ENCODE measurements at regions not wholly inside any gene's neighbourhood (a gene's known extent, or its start where the extent isn't known, plus 50 kb on each side); places are given as distances from the start of the nearest gene placed in this dataset.

DNA sequence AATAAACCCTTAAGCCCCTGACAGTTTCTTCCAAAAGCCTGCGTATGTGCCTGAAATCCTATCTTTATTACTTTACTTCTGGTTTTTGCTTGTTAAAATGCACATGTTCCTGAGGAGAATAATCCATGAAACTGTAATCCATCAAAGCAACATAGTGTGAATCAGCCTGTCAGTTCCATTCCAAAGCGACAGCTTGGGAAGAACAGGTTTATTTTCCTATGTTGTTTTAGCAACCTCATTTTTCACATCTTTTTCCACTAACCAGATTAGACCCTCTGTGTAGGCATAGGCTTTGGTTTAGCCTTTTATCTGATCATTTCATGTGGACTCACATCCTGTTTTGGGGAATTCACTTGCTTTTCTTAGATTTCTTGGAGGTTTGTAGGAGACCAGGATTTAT lies 988.0 kb downstream of the SQOR start:
- Histone ChIP-seq H3K27me3 (replicated peaks in 1 of 4; ENCODE audit: control insufficient read depth in 3 of 4, extremely low read depth in 1 of 4, insufficient read depth in 3 of 4, low read length in 3 of 4) (no peaks in the 10 kb centered on the region), H4K20me1 (replicated peaks in 1 of 2; ENCODE audit: control insufficient read depth in 1 of 2, insufficient read depth in 2 of 2, low read length in 2 of 2) (no peaks in the 10 kb centered on the region), H4K91ac (replicated peaks; ENCODE audit: insufficient read length, low read length) (no peak overlapping the region), H3K14ac (ENCODE audit: insufficient read length) (no peak overlapping the region), H2BK12ac (ENCODE audit: low read depth, low read length) (no peak overlapping the region), H3K27ac (ENCODE audit: low read depth, low read length) (no peak overlapping the region), H2AFZ (ENCODE audit: low read length) (no peak overlapping the region), H2BK5ac (ENCODE audit: low read depth, low read length) (no peak overlapping the region), H3K9me3 (ENCODE audit: insufficient read depth in 2 of 2, low read depth in 1 of 2, low read length in 1 of 2) (peaks cover 17% of the 10 kb centered on the region in 2 experiments), H3K18ac (ENCODE audit: extremely low read depth, low read length) (no peak overlapping the region), H3K4ac (replicated peaks; ENCODE audit: insufficient read length, low read depth, low read length) (no peak overlapping the region), H2AK5ac (ENCODE audit: low read depth, low read length) (no peak overlapping the region), H3K36me3 (ENCODE audit: control insufficient read depth in 2 of 4, insufficient read depth in 4 of 4, low read length in 3 of 4) (no peaks in the 10 kb centered on the region), H3K4me3 (ENCODE audit: extremely low read depth in 1 of 4, insufficient read depth in 2 of 4, low read depth in 3 of 4, low read length in 4 of 4) (no peak overlapping the region), H3K23ac (ENCODE audit: insufficient read length) (no peak overlapping the region), H3K4me1 (replicated peaks in 1 of 4; ENCODE audit: control insufficient read depth in 3 of 4, insufficient read depth in 4 of 4, low read length in 3 of 4) (no peaks in the 10 kb centered on the region), H3K23me2 (ENCODE audit: low read depth, low read length) (no peaks in the 10 kb centered on the region), H2BK15ac (ENCODE audit: low read length) (no peak overlapping the region), H3K9ac (replicated peaks in 1 of 4; ENCODE audit: extremely low read depth in 1 of 4, low read depth in 3 of 4, low read length in 3 of 4) (no peak overlapping the region), H3K56ac (replicated peaks; ENCODE audit: insufficient read length, low read depth, low read length) (no peak overlapping the region), H3K79me1 (ENCODE audit: low read depth, low read length) (no peaks in the 10 kb centered on the region), H3K79me2 (ENCODE audit: control insufficient read depth in 1 of 2, insufficient read depth in 2 of 2, low read length in 2 of 2) (no peaks in the 10 kb centered on the region), H4K5ac (ENCODE audit: insufficient read length, low read depth, low read length) (no peak overlapping the region), H2BK120ac (replicated peaks; ENCODE audit: low read depth, low read length) (no peak overlapping the region), H2BK20ac (ENCODE audit: low read length) (no peak overlapping the region), H3K4me2 (ENCODE audit: insufficient read depth in 1 of 2, low read depth in 2 of 2, low read length in 2 of 2) (no peak overlapping the region), H4K8ac (ENCODE audit: extremely low read depth, insufficient read depth, low read length) (no peak overlapping the region)
- CTCF ChIA-PET (ENCODE audit: partially characterized antibody), result no interaction called here
- POLR2A ChIA-PET (ENCODE audit: partially characterized antibody), result no interaction called here
- no peak for FAIRE-seq
- TF ChIP-seq TBP (IDR thresholded peaks at IDR 0.05; ENCODE audit: low read depth, low read length) (no peak), POLR2AphosphoS5 (IDR thresholded peaks at IDR 0.05; ENCODE audit: low read depth, low read length) (no peak), SIX5 (IDR thresholded peaks at IDR 0.05; ENCODE audit: low read depth, low read length) (no peak), FOSL1 (IDR thresholded peaks at IDR 0.05; ENCODE audit: insufficient read depth, low read depth, low read length) (no peak), EP300 (IDR thresholded peaks at IDR 0.05; ENCODE audit: borderline replicate concordance in 1 of 2, low read depth in 2 of 2, low read length in 2 of 2) (no peak), MAX (IDR thresholded peaks at IDR 0.05) (no peak)
- no peak for DNase-seq (ENCODE audit: low read depth in 1 of 2, low spot score in 2 of 2)
- WGBS, 2 experiments (ENCODE audit: extremely low coverage in 1 of 2, insufficient coverage in 1 of 2, insufficient read length in 1 of 2, insufficient replicate concordance in 2 of 2, low coverage in 1 of 2, low lambda C conversion rate in 2 of 2, missing lambda C conversion rate in 1 of 2), result 94% methylated on average over 2 of the region's 2 CpGs; no CpG with 5 or more reads in 1 of the 2 experiments

Measured in H1 (cell line).